WTC11 (cell line): ENCODE measurements at regions not wholly inside any gene's neighbourhood (a gene's known extent, or its start where the extent isn't known, plus 50 kb on each side); places are given as distances from the start of the nearest gene placed in this dataset.

ENCODE experiments used
- ATAC-seq: fragments of 200-7000 bp; cut with Tn5 transposase; 2 replicates; pipeline ENCODE4 v1.10.0; 2021; ENCODE audit warnings: mild to moderate bottlenecking, moderate library complexity
- CTCF ChIA-PET: fragments of 300-600 bp; sonication (Branson Sonifier 250); formaldehyde crosslinking; loops from one replicate; lab custom pipeline; 2021; ENCODE audit warnings: antibody characterized with exemption; lab: Charles Lee
- POLR2A ChIA-PET: fragments of 350-600 bp; sonication (Branson Sonifier 250); formaldehyde crosslinking; loops from one replicate; lab custom pipeline; 2021; ENCODE audit warnings: antibody characterized with exemption; lab: Charles Lee
- DNase-seq: peaks from one replicate; pipeline ENCODE4 v3.0.0; 2021; ENCODE audit warnings: low spot score
- H3K27ac Mint-ChIP-seq: 2 replicates; pipeline ENCODE4 v1.8.0; 2021; ENCODE audit warnings: mixed read lengths
- H3K27me3 Mint-ChIP-seq: 2 replicates; pipeline ENCODE4 v1.8.0; 2021; ENCODE audit warnings: low read depth, mild to moderate bottlenecking, moderate library complexity, mixed read lengths
- H3K36me3 Mint-ChIP-seq: 2 replicates; pipeline ENCODE4 v1.8.0; 2021; ENCODE audit warnings: mixed read lengths
- H3K4me1 Mint-ChIP-seq: 2 replicates; pipeline ENCODE4 v1.8.0; 2022; ENCODE audit warnings: mixed read lengths
- H3K4me3 Mint-ChIP-seq: 2 replicates; pipeline ENCODE4 v1.8.0; 2021; ENCODE audit warnings: mild to moderate bottlenecking, moderate library complexity, mixed read lengths
- H3K9me3 Mint-ChIP-seq: 2 replicates; pipeline ENCODE4 v1.8.0; 2021; ENCODE audit warnings: mixed read lengths
- ATF3 ChIP-seq: sonication (generic); formaldehyde crosslinking; conservative IDR thresholded peaks from 2 replicates; pipeline ENCODE4 v1.8.1; 2022; ENCODE audit warnings: mild to moderate bottlenecking, missing genetic modification reagents
- CDX4 ChIP-seq: fragments of 250-450 bp; sonication (Bioruptor Pico); IDR thresholded peaks from 2 replicates; pipeline ENCODE4 v1.9.0; 2021; ENCODE audit warnings: moderate library complexity, mild to moderate bottlenecking, inconsistent platforms, borderline replicate concordance
- CREM ChIP-seq: sonication (generic); formaldehyde crosslinking; IDR thresholded peaks from 2 replicates; pipeline ENCODE4 v1.8.1; 2022; ENCODE audit warnings: mild to moderate bottlenecking, missing genetic modification reagents, moderate library complexity
- CTCF ChIP-seq: fragments of 200-600 bp; IDR thresholded peaks from 2 replicates; pipeline ENCODE4 v1.8.0; 2022; ENCODE audit warnings: antibody characterized with exemption
- E2F4 ChIP-seq: sonication (generic); formaldehyde crosslinking; IDR thresholded peaks from 2 replicates; pipeline ENCODE4 v1.8.1; 2022; ENCODE audit warnings: low read depth, mild to moderate bottlenecking, moderate library complexity, missing genetic modification reagents, borderline replicate concordance
- E2F5 ChIP-seq: sonication (generic); formaldehyde crosslinking; IDR thresholded peaks from 2 replicates; pipeline ENCODE4 v1.8.1; 2022; ENCODE audit warnings: mild to moderate bottlenecking, moderate library complexity, missing genetic modification reagents
- ELF4 ChIP-seq: sonication (generic); formaldehyde crosslinking; IDR thresholded peaks from 2 replicates; pipeline ENCODE4 v1.8.1; 2022; ENCODE audit warnings: low read depth, mild to moderate bottlenecking, moderate library complexity, missing genetic modification reagents
- FOXK1 ChIP-seq: sonication (generic); formaldehyde crosslinking; IDR thresholded peaks from 2 replicates; pipeline ENCODE4 v1.8.0; 2022; ENCODE audit warnings: mild to moderate bottlenecking, moderate library complexity, missing genetic modification reagents
- GABPB1 ChIP-seq: sonication (generic); formaldehyde crosslinking; IDR thresholded peaks from 2 replicates; pipeline ENCODE4 v1.8.1; 2023; ENCODE audit warnings: mild to moderate bottlenecking, missing genetic modification reagents
- JUN ChIP-seq: sonication (generic); formaldehyde crosslinking; IDR thresholded peaks from 2 replicates; pipeline ENCODE4 v1.8.0; 2023; ENCODE audit warnings: mild to moderate bottlenecking, missing genetic modification reagents
- MAX ChIP-seq: sonication (generic); formaldehyde crosslinking; IDR thresholded peaks from 2 replicates; pipeline ENCODE4 v1.8.0; 2022; ENCODE audit warnings: mild to moderate bottlenecking, missing genetic modification reagents
- MLX ChIP-seq: sonication (generic); formaldehyde crosslinking; IDR thresholded peaks from 2 replicates; pipeline ENCODE4 v1.8.1; 2023; ENCODE audit warnings: mild to moderate bottlenecking, missing genetic modification reagents, moderate library complexity
- MYBL2 ChIP-seq: sonication (generic); formaldehyde crosslinking; IDR thresholded peaks from 2 replicates; pipeline ENCODE4 v1.8.1; 2023; ENCODE audit warnings: mild to moderate bottlenecking, moderate library complexity, missing genetic modification reagents
- NFE2L1 ChIP-seq: sonication (generic); formaldehyde crosslinking; IDR thresholded peaks from 2 replicates; pipeline ENCODE4 v1.8.1; 2023; ENCODE audit warnings: missing genetic modification reagents
- NR3C1 ChIP-seq: sonication (generic); formaldehyde crosslinking; conservative IDR thresholded peaks from 2 replicates; pipeline ENCODE4 v1.8.1; 2023; ENCODE audit warnings: low read depth, mild to moderate bottlenecking, missing genetic modification reagents
- RORB ChIP-seq: fragments of 250-450 bp; sonication (Bioruptor Pico); IDR thresholded peaks from 2 replicates; pipeline ENCODE4 v1.9.0; 2021; ENCODE audit warnings: mild to moderate bottlenecking
- SP1 ChIP-seq: sonication (generic); formaldehyde crosslinking; conservative IDR thresholded peaks from 2 replicates; pipeline ENCODE4 v1.8.1; 2022; ENCODE audit warnings: missing genetic modification reagents
- ZNF138 ChIP-seq: sonication (generic); formaldehyde crosslinking; conservative IDR thresholded peaks from 2 replicates; pipeline ENCODE4 v1.8.1; 2022; ENCODE audit warnings: mild to moderate bottlenecking, moderate library complexity, missing genetic modification reagents
- ZNF423 ChIP-seq: fragments of 250-450 bp; sonication (Bioruptor Pico); IDR thresholded peaks from 2 replicates; pipeline ENCODE4 v2.1.2; 2022; ENCODE audit warnings: mild to moderate bottlenecking, moderate library complexity
- ZNF425 ChIP-seq: fragments of 250-450 bp; sonication (Bioruptor Pico); conservative IDR thresholded peaks from 2 replicates; pipeline ENCODE4 v1.9.0; 2021; ENCODE audit warnings: mild to moderate bottlenecking
- ZNF512 ChIP-seq: sonication (generic); formaldehyde crosslinking; IDR thresholded peaks from 2 replicates; pipeline ENCODE4 v1.8.1; 2022; ENCODE audit warnings: missing genetic modification reagents, borderline replicate concordance
- ZNF671 ChIP-seq: fragments of 250-450 bp; sonication (Bioruptor Pico); IDR thresholded peaks from 2 replicates; pipeline ENCODE4 v1.8.0; 2021; ENCODE audit warnings: mild to moderate bottlenecking

GRCh38 chr1:208939537-208940085 is 643.9 kb upstream of the CAMK1G start:
- TF ChIP-seq ZNF425 (no peak), RORB (no peak), NR3C1 (CRISPR knock-in tag) (no peak), ELF4 (CRISPR knock-in tag) (no peak), ZNF512 (no peak), MYBL2 (CRISPR knock-in tag) (no peak), ATF3 (CRISPR knock-in tag) (no peak), ZNF138 (CRISPR knock-in tag) (no peak)
- no peaks in the 10 kb centered on the region for H3K27me3 Mint-ChIP-seq
- CTCF ChIA-PET = no interaction called here
- no peaks in the 10 kb centered on the region for H3K4me1 Mint-ChIP-seq
- DNase-seq (no peak), ATAC-seq (no peak)
- POLR2A ChIA-PET = no interaction called here
- H3K27ac Mint-ChIP-seq = no peak overlapping the region
- no peak overlapping the region for H3K4me3 Mint-ChIP-seq
- H3K36me3 Mint-ChIP-seq = no peaks in the 10 kb centered on the region
- H3K9me3 Mint-ChIP-seq = no peaks in the 10 kb centered on the region

GRCh38 chr1:208942394-208943130 is 641.0 kb upstream of the CAMK1G start:
- POLR2A ChIA-PET = no interaction called here
- no peak for ATAC-seq
- CTCF ChIA-PET = no interaction called here
- no peaks in the 10 kb centered on the region; the same call in 1 of the 2 replicates for H3K4me1 Mint-ChIP-seq
- H3K9me3 Mint-ChIP-seq = no peaks in the 10 kb centered on the region
- H3K27me3 Mint-ChIP-seq = no peaks in the 10 kb centered on the region
- no peak for DNase-seq
- no peak for TF ChIP-seq GABPB1 (CRISPR knock-in tag)
- TF ChIP-seq CTCF = no peak
- no peak for TF ChIP-seq ZNF423 (CRISPR knock-in tag)
- no peak for TF ChIP-seq NFE2L1 (CRISPR knock-in tag)
- TF ChIP-seq ZNF671 (CRISPR knock-in tag) = no peak
- TF ChIP-seq JUN (CRISPR knock-in tag) = no peak
- TF ChIP-seq MLX (CRISPR knock-in tag) = no peak
- no peak for TF ChIP-seq CDX4 (CRISPR knock-in tag)
- TF ChIP-seq CREM (CRISPR knock-in tag) = no peak
- no peak for TF ChIP-seq FOXK1 (CRISPR knock-in tag)
- no peak for TF ChIP-seq SP1 (CRISPR knock-in tag)
- no peak for TF ChIP-seq E2F4 (CRISPR knock-in tag)
- TF ChIP-seq E2F5 (CRISPR knock-in tag) = no peak
- TF ChIP-seq MAX = no peak
- no peak overlapping the region for H3K4me3 Mint-ChIP-seq
- H3K36me3 Mint-ChIP-seq = no peaks in the 10 kb centered on the region
- H3K27ac Mint-ChIP-seq = no peak overlapping the region
